ENCODE measurements at regions not wholly inside any gene's neighbourhood (a gene's known extent, or its start where the extent isn't known, plus 50 kb on each side); places are given as distances from the start of the nearest gene placed in this dataset.

- TF ChIP-seq POLR2A (IDR thresholded peaks at IDR 0.05): no peak
- TF ChIP-seq, protein P1, sequence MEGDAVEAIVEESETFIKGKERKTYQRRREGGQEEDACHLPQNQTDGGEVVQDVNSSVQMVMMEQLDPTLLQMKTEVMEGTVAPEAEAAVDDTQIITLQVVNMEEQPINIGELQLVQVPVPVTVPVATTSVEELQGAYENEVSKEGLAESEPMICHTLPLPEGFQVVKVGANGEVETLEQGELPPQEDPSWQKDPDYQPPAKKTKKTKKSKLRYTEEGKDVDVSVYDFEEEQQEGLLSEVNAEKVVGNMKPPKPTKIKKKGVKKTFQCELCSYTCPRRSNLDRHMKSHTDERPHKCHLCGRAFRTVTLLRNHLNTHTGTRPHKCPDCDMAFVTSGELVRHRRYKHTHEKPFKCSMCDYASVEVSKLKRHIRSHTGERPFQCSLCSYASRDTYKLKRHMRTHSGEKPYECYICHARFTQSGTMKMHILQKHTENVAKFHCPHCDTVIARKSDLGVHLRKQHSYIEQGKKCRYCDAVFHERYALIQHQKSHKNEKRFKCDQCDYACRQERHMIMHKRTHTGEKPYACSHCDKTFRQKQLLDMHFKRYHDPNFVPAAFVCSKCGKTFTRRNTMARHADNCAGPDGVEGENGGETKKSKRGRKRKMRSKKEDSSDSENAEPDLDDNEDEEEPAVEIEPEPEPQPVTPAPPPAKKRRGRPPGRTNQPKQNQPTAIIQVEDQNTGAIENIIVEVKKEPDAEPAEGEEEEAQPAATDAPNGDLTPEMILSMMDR (IDR thresholded peaks at IDR 0.05): no peak
These were observed 123.5 kb upstream of the IL12A start for GRCh38 chr3:159865041-159865579.
